Skeletal muscle satellite cell (primary cell): ENCODE measurements at regions not wholly inside any gene's neighbourhood (a gene's known extent, or its start where the extent isn't known, plus 50 kb on each side); places are given as distances from the start of the nearest gene placed in this dataset.

Experiments
- H3K27me3 ChIP-seq: 2 replicates; pipeline ENCODE4 v1.7.0; 2013; ENCODE audit warnings: low read length; ENCODE audit not compliant: control insufficient read depth, insufficient read depth
- H3K36me3 ChIP-seq: 2 replicates; pipeline ENCODE4 v1.7.0; 2013; ENCODE audit warnings: mild to moderate bottlenecking, control low read depth, low read length; ENCODE audit not compliant: insufficient read depth
- H3K4me1 ChIP-seq: 2 replicates; pipeline ENCODE4 v1.7.0; 2013; ENCODE audit warnings: low read length; ENCODE audit not compliant: control insufficient read depth, insufficient read depth
- H3K4me2 ChIP-seq: 2 replicates; pipeline ENCODE4 v1.7.0; 2013; ENCODE audit warnings: mild to moderate bottlenecking, low read length
- H3K4me3 ChIP-seq: 2 replicates; pipeline ENCODE4 v1.7.0; 2013; ENCODE audit warnings: low read length
- H3K9ac ChIP-seq: 2 replicates; pipeline ENCODE4 v1.7.0; 2013; ENCODE audit warnings: mild to moderate bottlenecking, low read depth, low read length, moderate library complexity
- H3K9me3 ChIP-seq: replicated peaks from 2 replicates; pipeline ENCODE4 v1.7.0; 2013; ENCODE audit warnings: mild to moderate bottlenecking, control low read depth, low read length

- no peaks in the 10 kb centered on the region for H3K4me1 ChIP-seq
- no peaks in the 10 kb centered on the region for H3K27me3 ChIP-seq
- H3K9ac ChIP-seq, result no peak overlapping the region
- no peak overlapping the region for H3K4me2 ChIP-seq
- H3K9me3 ChIP-seq, result no peaks in the 10 kb centered on the region
- no peaks in the 10 kb centered on the region for H3K36me3 ChIP-seq
- H3K4me3 ChIP-seq, result no peak overlapping the region
Observed at GRCh38 chr19:30742406-30742938, 370.3 kb downstream of the ZNF536 start.

DNA sequence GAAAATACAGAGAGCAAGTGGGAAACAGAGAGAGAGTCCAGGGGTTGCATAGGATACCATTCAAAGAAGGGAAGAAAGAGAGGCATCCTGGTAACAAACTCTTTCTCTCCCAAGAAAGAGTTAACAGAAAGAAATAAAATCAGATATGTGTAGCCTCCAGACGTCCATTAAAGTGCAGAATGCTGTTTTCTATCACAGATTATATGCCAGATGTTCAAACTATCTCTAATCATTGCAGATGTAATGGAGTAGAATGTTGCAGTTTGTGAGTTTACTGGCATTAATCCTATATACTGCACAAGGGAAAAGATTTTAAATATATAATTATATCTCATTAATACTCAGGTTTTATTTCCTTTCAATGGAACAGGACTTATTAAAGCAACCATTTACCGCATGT, 369.4 kb downstream of the ZNF536 start:
- no peaks in the 10 kb centered on the region for H3K4me1 ChIP-seq
- H3K27me3 ChIP-seq, result no peaks in the 10 kb centered on the region
- no peaks in the 10 kb centered on the region for H3K9me3 ChIP-seq
- H3K36me3 ChIP-seq, result no peaks in the 10 kb centered on the region
- no peak overlapping the region for H3K4me3 ChIP-seq
- H3K4me2 ChIP-seq, result no peak overlapping the region
- no peak overlapping the region for H3K9ac ChIP-seq

DNA sequence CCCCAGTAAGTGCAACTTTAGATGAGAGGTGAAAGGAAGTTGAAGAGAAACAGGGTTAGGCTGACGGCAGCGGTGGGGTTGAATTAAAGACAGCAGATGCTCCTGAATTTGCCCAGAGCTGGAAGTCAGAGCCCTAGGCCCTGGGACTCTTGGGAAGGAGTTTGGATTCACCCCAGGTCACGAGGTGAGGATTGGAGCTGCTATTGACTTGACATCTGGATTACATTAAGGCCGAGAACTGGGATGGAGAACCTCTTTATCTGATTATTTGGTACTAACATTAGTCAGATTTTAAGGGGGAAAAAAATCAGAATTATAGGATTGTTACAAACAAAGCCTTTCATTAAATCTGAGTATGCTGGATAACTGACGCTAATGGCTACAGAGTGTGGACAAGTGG, 367.2 kb downstream of the ZNF536 start:
- H3K36me3 ChIP-seq, result no peaks in the 10 kb centered on the region
- H3K4me3 ChIP-seq, result no peak overlapping the region
- no peaks in the 10 kb centered on the region for H3K9me3 ChIP-seq
- H3K27me3 ChIP-seq, result no peaks in the 10 kb centered on the region
- no peaks in the 10 kb centered on the region for H3K4me1 ChIP-seq
- no peak overlapping the region for H3K9ac ChIP-seq
- H3K4me2 ChIP-seq, result no peak overlapping the region

GRCh38 chr19:30738047-30738446, 365.9 kb downstream of the ZNF536 start:
- H3K4me2 ChIP-seq, result no peak overlapping the region
- H3K27me3 ChIP-seq, result no peaks in the 10 kb centered on the region
- H3K36me3 ChIP-seq, result no peaks in the 10 kb centered on the region
- no peak overlapping the region for H3K9ac ChIP-seq
- no peaks in the 10 kb centered on the region for H3K4me1 ChIP-seq
- no peaks in the 10 kb centered on the region for H3K9me3 ChIP-seq
- H3K4me3 ChIP-seq, result no peak overlapping the region

DNA sequence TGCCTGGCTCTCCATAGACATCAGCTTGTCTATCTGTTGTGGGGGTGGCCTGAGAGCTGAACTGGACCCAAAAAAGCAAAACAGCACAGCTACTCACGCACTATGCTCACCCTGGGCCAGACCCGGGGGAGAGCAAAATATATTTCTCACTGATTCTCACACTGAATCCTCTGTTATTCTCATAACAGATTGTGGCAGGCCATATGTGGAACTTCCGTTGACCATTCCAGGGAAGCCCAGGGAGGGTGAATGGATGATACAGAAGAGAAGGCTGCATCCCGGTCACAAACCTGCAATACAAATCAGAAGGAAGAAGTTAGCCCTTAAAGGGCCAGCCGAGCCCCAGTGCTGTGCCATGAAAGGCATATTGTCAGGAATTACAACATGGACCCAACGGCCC, 362.5 kb downstream of the ZNF536 start:
- Histone ChIP-seq H3K4me1 (no peaks in the 10 kb centered on the region), H3K27me3 (no peaks in the 10 kb centered on the region), H3K9ac (no peak overlapping the region), H3K4me2 (no peak overlapping the region), H3K9me3 (no peaks in the 10 kb centered on the region), H3K36me3 (no peaks in the 10 kb centered on the region), H3K4me3 (no peak overlapping the region)

GRCh38 chr19:30733826-30734550, 361.8 kb downstream of the ZNF536 start:
- Histone ChIP-seq H3K9me3 (no peaks in the 10 kb centered on the region), H3K9ac (no peak overlapping the region), H3K4me2 (no peak overlapping the region), H3K27me3 (no peaks in the 10 kb centered on the region), H3K36me3 (no peaks in the 10 kb centered on the region), H3K4me3 (no peak overlapping the region), H3K4me1 (no peaks in the 10 kb centered on the region)

DNA sequence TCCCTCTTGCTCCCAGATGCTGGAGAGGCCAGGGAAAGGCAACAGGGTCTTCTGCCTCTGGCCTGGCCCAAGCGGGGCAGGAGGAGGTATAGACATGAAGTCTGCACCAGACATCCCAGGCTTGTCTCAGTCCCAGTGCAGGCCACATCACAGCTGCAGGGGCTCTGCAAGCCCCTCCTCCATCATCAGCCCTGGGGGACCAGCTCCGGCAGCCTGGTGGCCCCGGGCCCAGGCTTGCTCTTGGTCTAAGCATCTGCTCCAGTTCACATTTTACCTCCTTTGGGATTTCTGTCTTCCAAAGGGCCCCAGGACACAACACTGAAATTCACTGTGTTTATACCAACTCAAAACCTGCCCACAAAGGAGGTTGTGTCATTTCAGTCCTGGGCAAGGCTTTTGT, 359.4 kb downstream of the ZNF536 start:
- Histone ChIP-seq H3K4me3 (no peak overlapping the region), H3K4me2 (no peak overlapping the region), H3K9me3 (no peaks in the 10 kb centered on the region), H3K9ac (no peak overlapping the region), H3K36me3 (no peaks in the 10 kb centered on the region), H3K4me1 (no peaks in the 10 kb centered on the region), H3K27me3 (no peaks in the 10 kb centered on the region)

DNA sequence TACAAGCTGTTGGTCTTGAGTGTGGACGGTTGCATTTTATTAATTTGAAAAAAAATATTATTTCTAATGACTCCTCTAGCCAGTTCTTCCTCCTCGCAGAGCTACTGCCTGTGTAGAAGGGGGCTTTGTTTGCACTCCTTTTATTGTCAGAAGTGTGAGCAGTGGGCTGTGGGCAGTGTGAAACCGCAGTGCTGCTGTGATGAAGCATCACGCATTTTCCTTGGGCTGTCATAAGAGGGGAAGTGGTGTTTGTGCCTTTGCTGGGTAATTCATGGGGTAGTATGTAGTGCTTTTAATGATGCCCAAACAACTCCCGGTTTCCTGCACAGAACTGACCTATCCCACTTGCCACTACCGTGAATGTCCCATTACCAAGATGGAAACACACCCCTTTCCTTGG, 357.3 kb downstream of the ZNF536 start:
- Histone ChIP-seq H3K9ac (no peak overlapping the region), H3K9me3 (no peaks in the 10 kb centered on the region)

DNA sequence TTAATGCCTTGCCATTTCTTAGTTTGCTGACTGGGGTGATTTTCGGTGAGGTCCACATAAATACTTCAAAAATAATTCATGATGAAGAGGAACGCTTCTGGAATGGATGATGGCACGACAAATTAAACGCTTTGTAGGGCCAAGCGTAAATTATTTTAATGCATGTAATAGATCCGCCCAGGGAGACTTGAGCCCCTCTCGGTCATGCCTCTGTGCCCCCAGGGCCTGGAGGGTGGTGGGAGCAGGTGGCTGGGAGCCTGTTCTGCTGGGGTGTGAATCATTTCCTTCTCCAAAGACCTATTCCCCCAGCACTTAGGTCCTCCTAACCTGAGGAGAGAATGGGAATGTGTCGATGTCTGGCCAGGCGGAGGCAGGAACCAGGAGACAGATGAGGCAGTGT, 350.6 kb downstream of the ZNF536 start:
- Histone ChIP-seq H3K4me2 (no peak overlapping the region), H3K4me3 (no peak overlapping the region), H3K27me3 (peaks cover 3% of the 10 kb centered on the region), H3K9ac (no peak overlapping the region), H3K9me3 (no peaks in the 10 kb centered on the region), H3K4me1 (peaks cover 4% of the 10 kb centered on the region), H3K36me3 (no peaks in the 10 kb centered on the region)

More for the DNA sequence above, 357.3 kb downstream of the ZNF536 start:
- H3K4me3 ChIP-seq, result no peak overlapping the region
- H3K4me1 ChIP-seq, result no peaks in the 10 kb centered on the region
- H3K36me3 ChIP-seq, result no peaks in the 10 kb centered on the region
- H3K4me2 ChIP-seq, result no peak overlapping the region
- no peaks in the 10 kb centered on the region for H3K27me3 ChIP-seq

DNA sequence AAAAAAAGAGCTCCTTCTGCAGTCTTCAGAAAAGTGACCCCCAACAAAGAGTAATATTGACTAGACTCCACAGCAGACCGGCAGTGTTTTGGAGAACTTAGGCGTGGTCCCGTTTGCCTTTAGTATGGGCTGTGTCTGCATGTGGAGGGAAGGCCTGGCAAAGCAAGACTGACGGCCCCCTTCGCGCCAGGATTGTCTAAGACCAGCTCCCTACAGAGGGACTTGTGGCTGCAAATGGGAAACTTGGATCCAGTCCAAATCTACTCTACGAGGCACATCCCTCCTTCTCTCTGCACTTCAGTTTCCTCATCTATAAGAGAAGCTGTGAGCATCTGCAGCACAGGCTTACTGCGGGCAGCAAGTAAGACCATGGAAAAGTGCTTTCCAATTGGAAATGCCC, 350.0 kb downstream of the ZNF536 start:
- Histone ChIP-seq H3K9me3 (no peaks in the 10 kb centered on the region), H3K27me3 (peaks cover 3% of the 10 kb centered on the region), H3K9ac (no peak overlapping the region), H3K36me3 (no peaks in the 10 kb centered on the region), H3K4me2 (no peak overlapping the region), H3K4me3 (no peak overlapping the region), H3K4me1 (peaks cover 4% of the 10 kb centered on the region)

- H3K4me3 ChIP-seq, result peak overlapping the region; percentile 68
- H3K9ac ChIP-seq, result peak overlapping the region; percentile 44
- H3K4me1 ChIP-seq, result peaks cover 4% of the 10 kb centered on the region
- H3K9me3 ChIP-seq, result no peaks in the 10 kb centered on the region
- H3K36me3 ChIP-seq, result no peaks in the 10 kb centered on the region
- peak overlapping the region; percentile 83 for H3K4me2 ChIP-seq
- peaks cover 8% of the 10 kb centered on the region for H3K27me3 ChIP-seq
Observed at GRCh38 chr19:30719999-30720345, 347.8 kb downstream of the ZNF536 start.
